NCI-H1092 treated with DMSO at 0.1 percent for 48 hours (cell line): ENCODE measurements at regions not wholly inside any gene's neighbourhood (a gene's known extent, or its start where the extent isn't known, plus 50 kb on each side); places are given as distances from the start of the nearest gene placed in this dataset.
"Not testable (repeated sequence)": the region's sequence is repeated elsewhere in the genome, so short reads cannot be mapped to it uniquely, and the experiment has no call there.

Experiments used
- DNase-seq: peaks from one replicate; lab custom pipeline; 2025; lab: John Stamatoyannopoulos, UW

- no peak for DNase-seq
These were observed 381.9 kb upstream of the CITED2 start for GRCh38 chr6:139756381-139756780.

GRCh38 chr6:139754898-139755775 lies 380.7 kb upstream of the CITED2 start:
- DNase-seq = no peak

- DNase-seq = no peak
These were observed 378.9 kb upstream of the CITED2 start for GRCh38 chr6:139753198-139753861.

GRCh38 chr6:139752086-139752485 lies 377.6 kb upstream of the CITED2 start:
- no peak for DNase-seq

- DNase-seq = no peak
These were observed 376.7 kb upstream of the CITED2 start for GRCh38 chr6:139751179-139751578.

- no peak for DNase-seq
These were observed 374.1 kb upstream of the CITED2 start for GRCh38 chr6:139748353-139749146.

GRCh38 chr6:139747154-139747553 lies 372.7 kb upstream of the CITED2 start:
- no peak for DNase-seq

GRCh38 chr6:139744891-139745290 lies 370.4 kb upstream of the CITED2 start:
- no peak for DNase-seq

- DNase-seq = no peak
These were observed 369.4 kb upstream of the CITED2 start for GRCh38 chr6:139743664-139744437.

- no peak for DNase-seq
These were observed 368.2 kb upstream of the CITED2 start for GRCh38 chr6:139742671-139743070.

- no peak for DNase-seq
These were observed 364.5 kb upstream of the CITED2 start for GRCh38 chr6:139738801-139739455.

GRCh38 chr6:139736325-139736906 lies 362.0 kb upstream of the CITED2 start:
- no peak for DNase-seq

GRCh38 chr6:139732451-139732850 lies 358.0 kb upstream of the CITED2 start:
- DNase-seq = no peak

GRCh38 chr6:139730340-139730974 lies 356.0 kb upstream of the CITED2 start:
- DNase-seq = no peak

- DNase-seq = no peak
These were observed 354.5 kb upstream of the CITED2 start for GRCh38 chr6:139728876-139729427.

- not testable (repeated sequence) for DNase-seq
These were observed 351.8 kb upstream of the CITED2 start for GRCh38 chr6:139726272-139726671.

GRCh38 chr6:139722530-139722929 lies 348.1 kb upstream of the CITED2 start:
- DNase-seq = no peak

- DNase-seq = no peak
These were observed 347.5 kb upstream of the CITED2 start for GRCh38 chr6:139721954-139722353.

GRCh38 chr6:139713900-139714506 lies 339.6 kb upstream of the CITED2 start:
- DNase-seq = no peak

GRCh38 chr6:139713424-139713823 lies 339.0 kb upstream of the CITED2 start:
- no peak for DNase-seq
